ENCODE measurements at regions not wholly inside any gene's neighbourhood (a gene's known extent, or its start where the extent isn't known, plus 50 kb on each side); places are given as distances from the start of the nearest gene placed in this dataset.

- Histone ChIP-seq H3K9ac (replicated peaks in 1 of 4; ENCODE audit: extremely low read depth in 1 of 4, low read depth in 3 of 4, low read length in 3 of 4) (no peak overlapping the region), H3K4me2 (ENCODE audit: insufficient read depth in 1 of 2, low read depth in 2 of 2, low read length in 2 of 2) (no peak overlapping the region), H2BK15ac (ENCODE audit: low read length) (no peak overlapping the region), H3K36me3 (ENCODE audit: control insufficient read depth in 2 of 4, insufficient read depth in 4 of 4, low read length in 3 of 4) (no peaks in the 10 kb centered on the region), H3K27me3 (replicated peaks in 1 of 4; ENCODE audit: control insufficient read depth in 3 of 4, extremely low read depth in 1 of 4, insufficient read depth in 3 of 4, low read length in 3 of 4) (no peaks in the 10 kb centered on the region), H2BK5ac (ENCODE audit: low read depth, low read length) (no peak overlapping the region), H2AFZ (ENCODE audit: low read length) (no peak overlapping the region; the same call in 1 of the 2 replicates), H4K5ac (ENCODE audit: insufficient read length, low read depth, low read length) (no peak overlapping the region), H3K14ac (ENCODE audit: insufficient read length) (no peak overlapping the region), H3K79me1 (ENCODE audit: low read depth, low read length) (no peaks in the 10 kb centered on the region), H3K27ac (ENCODE audit: low read depth, low read length) (no peak overlapping the region), H3K4ac (replicated peaks; ENCODE audit: insufficient read length, low read depth, low read length) (peak overlapping the region; percentile 12), H2BK12ac (ENCODE audit: low read depth, low read length) (no peak overlapping the region), H2BK20ac (ENCODE audit: low read length) (no peak overlapping the region), H3K4me3 (ENCODE audit: extremely low read depth in 1 of 4, insufficient read depth in 2 of 4, low read depth in 3 of 4, low read length in 4 of 4) (no peak overlapping the region), H3K9me3 (ENCODE audit: insufficient read depth in 2 of 2, low read depth in 1 of 2, low read length in 1 of 2) (no peaks in the 10 kb centered on the region), H4K8ac (ENCODE audit: extremely low read depth, insufficient read depth, low read length) (no peak overlapping the region), H3K18ac (ENCODE audit: extremely low read depth, low read length) (no peak overlapping the region), H4K20me1 (replicated peaks in 1 of 2; ENCODE audit: control insufficient read depth in 1 of 2, insufficient read depth in 2 of 2, low read length in 2 of 2) (no peaks in the 10 kb centered on the region), H3K23me2 (ENCODE audit: low read depth, low read length) (no peaks in the 10 kb centered on the region), H3K4me1 (replicated peaks in 1 of 4; ENCODE audit: control insufficient read depth in 3 of 4, insufficient read depth in 4 of 4, low read length in 3 of 4) (no peaks in the 10 kb centered on the region; a peak in 2 of 7 replicates), H4K91ac (replicated peaks; ENCODE audit: insufficient read length, low read length) (no peak overlapping the region), H3K79me2 (ENCODE audit: control insufficient read depth in 1 of 2, insufficient read depth in 2 of 2, low read length in 2 of 2) (no peaks in the 10 kb centered on the region), H2AK5ac (ENCODE audit: low read depth, low read length) (no peak overlapping the region), H2BK120ac (replicated peaks; ENCODE audit: low read depth, low read length) (no peak overlapping the region), H3K23ac (ENCODE audit: insufficient read length) (no peak overlapping the region), H3K56ac (replicated peaks; ENCODE audit: insufficient read length, low read depth, low read length) (no peak overlapping the region)
- ChIA-PET POLR2A (ENCODE audit: partially characterized antibody) (no interaction called here), CTCF (ENCODE audit: partially characterized antibody) (interaction anchor here (0.7 to 5.9 kb wide), 10 partner anchors 8 to 288 kb away, joined by 3 to 47 read pairs (median 3); no protein-coding TSS in a partner anchor)
- FAIRE-seq (no peak), DNase-seq (ENCODE audit: low read depth in 1 of 2, low spot score in 2 of 2) (no peak)
- WGBS, 2 experiments (ENCODE audit: extremely low coverage in 1 of 2, insufficient coverage in 1 of 2, insufficient read length in 1 of 2, insufficient replicate concordance in 2 of 2, low coverage in 1 of 2, low lambda C conversion rate in 2 of 2, missing lambda C conversion rate in 1 of 2), result 93% methylated on average over 3 of the region's 3 CpGs; no CpG with 5 or more reads in 1 of the 2 experiments
- no peak for TF ChIP-seq TAF7 (optimal IDR thresholded peaks at IDR 0.05; ENCODE audit: borderline replicate concordance, low read depth, low read length)
Observed at GRCh38 chr15:45804028-45804427, 169.2 kb downstream of the SQOR start.

All from H1 (cell line).